ENCODE measurements at regions not wholly inside any gene's neighbourhood (a gene's known extent, or its start where the extent isn't known, plus 50 kb on each side); places are given as distances from the start of the nearest gene placed in this dataset.

- no peak for DNase-seq (ENCODE audit: low spot score)
Measured at GRCh38 chr9:85428230-85428629, 313.5 kb downstream of the AGTPBP1 start.

DNA sequence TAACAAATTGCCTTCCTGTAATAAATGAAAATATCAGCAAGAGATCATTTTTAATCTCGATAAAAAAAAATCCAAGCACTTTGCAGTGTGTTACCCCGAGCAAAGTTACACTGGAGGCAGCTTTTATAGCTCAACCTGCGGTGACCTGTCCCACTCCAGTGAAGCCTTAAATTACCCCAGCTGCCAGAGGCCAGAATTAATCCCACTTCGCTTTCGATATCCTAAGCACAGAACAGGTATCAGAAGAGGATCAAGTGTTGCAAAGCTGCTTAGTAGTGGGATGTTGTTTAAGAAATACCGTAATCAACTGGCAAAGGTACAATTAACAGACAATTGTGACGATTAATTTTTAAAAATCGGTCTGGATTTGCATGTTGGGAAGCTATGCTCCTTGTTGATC lies 314.0 kb downstream of the AGTPBP1 start:
- no peak for DNase-seq (ENCODE audit: low spot score)

- peak; percentile 22 for DNase-seq (ENCODE audit: low spot score)
Measured at GRCh38 chr9:85425153-85425611, 316.6 kb downstream of the AGTPBP1 start.

GRCh38 chr9:85423422-85423821 lies 318.3 kb downstream of the AGTPBP1 start:
- no peak for DNase-seq (ENCODE audit: low spot score)

DNA sequence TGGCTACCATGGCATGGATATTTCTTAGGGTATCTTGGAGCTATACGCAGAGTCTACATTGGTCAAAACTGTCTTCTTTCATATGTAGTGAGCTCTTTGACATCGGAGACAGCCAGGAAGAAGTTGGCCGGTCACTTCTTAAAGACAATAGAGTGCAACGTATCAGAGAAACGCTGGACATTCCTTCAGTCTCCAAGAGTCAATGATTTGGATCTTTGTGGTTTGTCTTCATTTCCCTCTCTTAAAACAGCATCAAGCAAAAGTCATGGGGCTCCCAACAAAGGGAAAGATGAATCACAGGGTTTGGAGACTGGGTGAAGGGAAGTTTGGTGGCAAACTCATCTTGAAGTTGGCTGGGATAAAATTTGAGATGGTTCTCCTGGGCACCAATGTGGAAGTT lies 320.1 kb downstream of the AGTPBP1 start:
- no peak for DNase-seq (ENCODE audit: low spot score)

DNA sequence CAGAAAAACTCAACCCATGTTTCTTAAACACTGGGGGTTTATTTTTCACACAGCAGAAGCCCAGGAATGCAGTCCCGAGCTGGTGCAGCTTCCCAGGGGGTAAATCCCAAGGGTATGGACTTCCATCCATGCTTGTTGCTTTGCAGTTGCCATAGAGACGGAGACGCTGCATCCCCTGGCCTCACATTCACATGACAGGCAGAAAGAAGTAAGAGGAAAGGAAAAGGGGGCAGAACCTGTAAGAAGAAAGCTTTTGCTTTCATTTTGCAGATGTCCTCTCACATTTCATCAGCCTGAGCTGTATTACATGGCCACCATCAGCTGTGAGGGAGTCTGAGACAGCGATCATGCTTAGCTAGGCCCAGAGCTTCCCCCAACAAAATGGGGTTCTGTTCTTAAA lies 321.0 kb downstream of the AGTPBP1 start:
- no peak for DNase-seq (ENCODE audit: low spot score)

- no peak for DNase-seq (ENCODE audit: low spot score)
Measured at GRCh38 chr9:85417674-85418073, 324.1 kb downstream of the AGTPBP1 start.

GRCh38 chr9:85416715-85417114 lies 325.0 kb downstream of the AGTPBP1 start:
- no peak for DNase-seq (ENCODE audit: low spot score)

- no peak for DNase-seq (ENCODE audit: low spot score)
Measured at GRCh38 chr9:85414390-85414789, 327.4 kb downstream of the AGTPBP1 start.

GRCh38 chr9:85408494-85408893 lies 333.3 kb downstream of the AGTPBP1 start:
- no peak for DNase-seq (ENCODE audit: low spot score)

- no peak for DNase-seq (ENCODE audit: low spot score)
Measured at GRCh38 chr9:85405566-85405950, 336.2 kb downstream of the AGTPBP1 start.

GRCh38 chr9:85404911-85405565 lies 336.7 kb downstream of the AGTPBP1 start:
- DNase-seq (ENCODE audit: low spot score), result no peak

GRCh38 chr9:85402551-85402950 lies 339.2 kb downstream of the AGTPBP1 start:
- DNase-seq (ENCODE audit: low spot score), result no peak

- no peak for DNase-seq (ENCODE audit: low spot score)
Measured at GRCh38 chr9:85401998-85402397, 339.8 kb downstream of the AGTPBP1 start.

- DNase-seq (ENCODE audit: low spot score), result no peak
Measured at GRCh38 chr9:85397005-85397404, 344.7 kb downstream of the AGTPBP1 start.

DNA sequence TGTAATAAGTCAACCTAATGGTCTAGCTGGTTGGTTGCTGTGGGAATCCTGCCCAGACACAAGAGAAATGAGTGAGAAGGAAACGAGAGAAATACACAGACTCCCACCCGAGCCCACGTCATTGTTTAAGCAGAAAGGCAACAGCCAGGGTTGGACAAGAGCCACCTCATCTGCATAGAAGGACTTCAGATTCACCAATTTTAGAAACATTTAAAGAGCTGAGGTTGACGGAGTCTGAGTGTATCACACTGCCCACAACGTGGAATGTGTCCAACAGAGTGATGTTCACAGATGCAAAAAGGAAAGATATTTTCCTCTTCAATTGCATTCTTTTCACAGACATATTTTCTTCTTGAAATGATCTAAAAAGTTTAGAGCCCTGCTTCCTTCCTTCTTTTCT lies 349.5 kb downstream of the AGTPBP1 start:
- DNase-seq (ENCODE audit: low spot score), result no peak

DNA sequence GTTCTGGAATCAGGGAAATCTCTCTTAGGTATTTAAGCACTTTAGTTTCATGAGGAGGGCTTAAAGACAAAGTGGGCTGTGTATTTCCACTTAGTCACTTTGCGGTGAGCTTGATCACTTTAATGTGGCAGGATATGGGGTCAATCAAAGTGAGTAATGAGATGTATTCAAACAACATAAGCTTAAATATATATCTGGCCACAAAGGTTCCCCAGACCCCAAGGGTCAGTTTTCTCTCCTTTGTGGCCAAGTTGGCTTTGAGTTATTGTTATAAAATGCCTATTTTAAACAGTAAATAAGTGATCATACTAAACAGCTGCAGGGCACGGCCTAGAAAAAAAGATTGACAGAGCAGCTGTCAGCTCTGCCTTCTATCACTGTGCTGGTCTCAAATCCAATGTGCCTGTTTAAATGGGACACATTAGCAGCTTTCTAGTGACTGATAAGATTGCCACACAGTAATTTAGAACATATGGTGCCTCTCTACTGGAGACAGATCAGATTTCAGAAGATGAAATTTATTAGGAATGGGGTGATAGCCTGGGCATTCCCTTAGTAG lies 363.9 kb downstream of the AGTPBP1 start:
- no peak for DNase-seq (ENCODE audit: low spot score)

- no peak for DNase-seq (ENCODE audit: low spot score)
Measured at GRCh38 chr9:85368781-85369180, 373.0 kb downstream of the AGTPBP1 start.

DNA sequence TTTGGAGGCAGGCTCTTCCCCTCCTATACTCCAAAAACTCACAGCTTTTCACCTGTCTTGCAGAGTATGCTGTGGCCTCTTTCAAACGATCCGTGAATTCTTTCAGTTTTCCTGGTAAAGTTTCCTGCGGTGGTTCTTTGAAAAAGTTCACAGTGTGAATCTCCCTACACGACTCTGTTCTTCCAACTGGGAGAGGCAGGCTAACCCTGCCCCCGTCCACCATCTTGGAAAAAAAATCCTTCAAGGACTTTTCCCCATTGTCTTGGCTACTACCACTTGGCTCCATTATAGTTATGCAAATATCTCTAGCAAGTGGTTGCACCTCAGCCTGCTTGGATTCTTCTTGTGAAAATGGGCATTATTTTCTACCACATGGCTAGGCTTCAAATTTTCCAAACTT lies 382.6 kb downstream of the AGTPBP1 start:
- no peak for DNase-seq (ENCODE audit: low spot score)

DNA sequence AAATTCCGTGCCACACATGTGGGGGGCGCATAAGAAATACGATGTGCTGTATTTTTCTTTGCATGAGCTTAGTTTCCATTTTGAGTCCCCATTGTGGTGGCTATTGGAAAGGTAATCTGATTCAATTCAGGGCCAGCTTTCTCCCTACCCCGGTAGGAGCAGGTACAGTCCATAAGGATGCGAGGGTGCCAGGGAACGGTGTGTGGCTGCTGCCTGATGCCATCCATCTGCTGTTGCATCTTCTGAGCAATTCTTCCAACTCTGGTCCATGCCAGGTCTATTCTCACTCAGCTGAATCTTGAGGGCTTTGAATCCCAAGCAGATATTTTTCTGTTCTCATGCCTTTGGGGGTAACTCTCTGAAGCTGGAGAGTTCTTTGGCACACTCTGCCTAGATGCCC lies 392.7 kb downstream of the AGTPBP1 start:
- DNase-seq (ENCODE audit: low spot score), result no peak

GRCh38 chr9:85347541-85347940 lies 394.2 kb downstream of the AGTPBP1 start:
- no peak for DNase-seq (ENCODE audit: low spot score)

DNA sequence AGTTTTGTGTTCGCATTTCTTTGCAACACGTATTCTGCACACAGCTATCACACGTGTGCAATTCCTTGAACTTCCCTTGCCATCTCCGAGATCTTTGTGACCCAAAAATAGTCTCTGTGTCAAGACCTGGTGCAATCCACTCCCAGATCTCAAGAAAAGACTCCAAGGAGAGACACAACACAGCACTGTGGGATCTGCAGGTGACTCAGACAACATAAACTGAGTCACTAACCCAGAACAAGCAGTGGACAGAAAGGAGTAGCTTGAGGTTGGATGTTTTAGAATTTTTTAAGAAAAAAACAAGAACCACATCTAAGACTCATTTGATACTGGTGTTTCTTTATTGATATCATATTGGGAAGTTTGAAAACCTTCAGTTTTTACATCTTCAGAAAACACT lies 396.9 kb downstream of the AGTPBP1 start:
- DNase-seq (ENCODE audit: low spot score), result no peak

- DNase-seq (ENCODE audit: low spot score), result no peak
Measured at GRCh38 chr9:85339338-85339737, 402.4 kb downstream of the AGTPBP1 start.

DNA sequence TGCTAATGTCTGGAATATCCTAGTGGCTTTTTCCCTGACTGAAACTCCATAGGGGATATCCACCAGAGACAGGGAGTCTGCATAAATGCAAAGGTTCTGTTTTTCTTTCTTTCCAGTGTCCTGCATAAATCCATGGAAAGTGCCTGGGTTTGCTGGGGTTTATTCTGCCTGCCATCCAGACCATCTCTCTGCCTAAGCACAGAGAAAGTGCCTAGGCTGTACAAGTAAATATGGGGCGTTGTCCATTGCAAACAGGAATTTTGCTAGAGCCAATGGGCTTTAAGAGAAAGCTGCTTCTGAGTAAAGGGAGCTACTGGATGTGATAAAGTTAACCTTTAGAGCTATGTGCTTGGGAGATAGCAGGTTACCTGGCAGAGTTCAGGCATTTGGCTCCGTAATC lies 407.5 kb downstream of the AGTPBP1 start:
- no peak for DNase-seq (ENCODE audit: low spot score)

Data from hematopoietic multipotent progenitor cell treated with erythropoietin and hydrocortisone succinate and interleukin-3 and kit ligand, for 15 days (in vitro differentiated cells).